ENCODE measurements at regions not wholly inside any gene's neighbourhood (a gene's known extent, or its start where the extent isn't known, plus 50 kb on each side); places are given as distances from the start of the nearest gene placed in this dataset.

DNA sequence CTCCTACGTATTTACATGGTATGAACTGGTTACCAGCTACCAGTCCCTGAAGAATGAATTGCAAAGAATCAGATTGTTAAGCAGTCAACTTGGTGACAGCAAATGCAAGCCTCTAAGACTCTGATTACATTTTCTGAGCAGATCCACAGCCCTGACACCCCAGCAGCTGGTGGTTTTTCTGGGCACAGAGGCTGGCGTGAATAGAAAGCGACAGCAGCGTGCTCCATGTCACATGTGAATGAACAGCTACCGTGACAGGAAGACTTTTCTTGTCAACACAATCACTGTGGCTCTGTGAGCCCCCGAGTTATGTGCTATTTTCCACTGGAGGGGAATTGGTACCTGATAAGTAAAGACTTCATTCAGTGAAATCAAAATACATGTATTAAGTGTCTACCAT lies 93.2 kb upstream of the CBLN2 start:
- no peaks in the 10 kb centered on the region for H3K36me3 ChIP-seq (ENCODE audit: insufficient read depth, low read length)
- no peak overlapping the region for H3K4me2 ChIP-seq (ENCODE audit: insufficient read depth, low read length)
- H3K9me3 ChIP-seq (ENCODE audit: insufficient read depth, low read length, severe bottlenecking) = no peaks in the 10 kb centered on the region
- ATAC-seq (ENCODE audit: insufficient read depth, low read depth) (no peak), DNase-seq (no peak)
- no peaks in the 10 kb centered on the region for H3K4me1 ChIP-seq (ENCODE audit: insufficient read depth, low read length)
- H3K27ac ChIP-seq (ENCODE audit: low read length) = no peak overlapping the region
- no peaks in the 10 kb centered on the region for H4K20me1 ChIP-seq (ENCODE audit: insufficient read depth, low read length)
- H3K9ac ChIP-seq (ENCODE audit: low read depth, low read length) = no peak overlapping the region
- H3K27me3 ChIP-seq (ENCODE audit: insufficient read depth, low read length, poor library complexity) = no peaks in the 10 kb centered on the region
- H3K79me2 ChIP-seq (ENCODE audit: insufficient read depth, low read length) = no peaks in the 10 kb centered on the region
- no peak for TF ChIP-seq EZH2 (IDR thresholded peaks at IDR 0.05; ENCODE audit: borderline replicate concordance, low read depth, low read length, severe bottlenecking)
- TF ChIP-seq, protein P1, sequence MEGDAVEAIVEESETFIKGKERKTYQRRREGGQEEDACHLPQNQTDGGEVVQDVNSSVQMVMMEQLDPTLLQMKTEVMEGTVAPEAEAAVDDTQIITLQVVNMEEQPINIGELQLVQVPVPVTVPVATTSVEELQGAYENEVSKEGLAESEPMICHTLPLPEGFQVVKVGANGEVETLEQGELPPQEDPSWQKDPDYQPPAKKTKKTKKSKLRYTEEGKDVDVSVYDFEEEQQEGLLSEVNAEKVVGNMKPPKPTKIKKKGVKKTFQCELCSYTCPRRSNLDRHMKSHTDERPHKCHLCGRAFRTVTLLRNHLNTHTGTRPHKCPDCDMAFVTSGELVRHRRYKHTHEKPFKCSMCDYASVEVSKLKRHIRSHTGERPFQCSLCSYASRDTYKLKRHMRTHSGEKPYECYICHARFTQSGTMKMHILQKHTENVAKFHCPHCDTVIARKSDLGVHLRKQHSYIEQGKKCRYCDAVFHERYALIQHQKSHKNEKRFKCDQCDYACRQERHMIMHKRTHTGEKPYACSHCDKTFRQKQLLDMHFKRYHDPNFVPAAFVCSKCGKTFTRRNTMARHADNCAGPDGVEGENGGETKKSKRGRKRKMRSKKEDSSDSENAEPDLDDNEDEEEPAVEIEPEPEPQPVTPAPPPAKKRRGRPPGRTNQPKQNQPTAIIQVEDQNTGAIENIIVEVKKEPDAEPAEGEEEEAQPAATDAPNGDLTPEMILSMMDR (IDR thresholded peaks at IDR 0.05; ENCODE audit: borderline replicate concordance, extremely low read depth, low read length, poor library complexity, severe bottlenecking) = no peak
- H3K4me3 ChIP-seq (ENCODE audit: low read depth in 1 of 2, low read length in 2 of 2) = no peak overlapping the region
- H2AFZ ChIP-seq (ENCODE audit: low read depth, low read length) = no peak overlapping the region

DNA sequence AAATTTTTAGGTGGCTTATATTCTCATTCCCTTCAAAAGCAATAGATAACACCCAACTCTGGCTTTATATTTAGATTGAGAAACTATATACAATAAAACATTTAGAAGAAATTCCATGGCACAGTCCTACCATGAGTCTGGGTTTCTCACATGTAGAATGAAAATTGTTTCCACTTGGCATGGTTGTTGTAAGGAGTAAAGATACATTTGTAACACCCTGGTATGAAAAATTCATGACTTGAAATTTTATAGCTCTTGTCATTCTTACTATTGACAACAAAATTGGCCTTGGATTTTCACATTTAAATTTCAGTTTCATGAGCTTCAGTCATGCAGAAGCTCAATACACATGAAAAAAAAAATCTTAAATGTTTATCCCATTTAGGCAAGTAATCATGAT lies 92.5 kb upstream of the CBLN2 start:
- DNase-seq (no peak), ATAC-seq (ENCODE audit: insufficient read depth, low read depth) (no peak)
- no peaks in the 10 kb centered on the region for H3K9me3 ChIP-seq (ENCODE audit: insufficient read depth, low read length, severe bottlenecking)
- no peaks in the 10 kb centered on the region for H3K27me3 ChIP-seq (ENCODE audit: insufficient read depth, low read length, poor library complexity)
- H3K79me2 ChIP-seq (ENCODE audit: insufficient read depth, low read length) = no peaks in the 10 kb centered on the region
- no peak overlapping the region for H3K9ac ChIP-seq (ENCODE audit: low read depth, low read length)
- no peak overlapping the region for H3K27ac ChIP-seq (ENCODE audit: low read length)
- H3K4me3 ChIP-seq (ENCODE audit: low read depth in 1 of 2, low read length in 2 of 2) = no peak overlapping the region
- H2AFZ ChIP-seq (ENCODE audit: low read depth, low read length) = no peak overlapping the region
- no peaks in the 10 kb centered on the region for H3K36me3 ChIP-seq (ENCODE audit: insufficient read depth, low read length)
- H3K4me2 ChIP-seq (ENCODE audit: insufficient read depth, low read length) = no peak overlapping the region
- no peaks in the 10 kb centered on the region for H3K4me1 ChIP-seq (ENCODE audit: insufficient read depth, low read length)
- TF ChIP-seq, protein P1 (IDR thresholded peaks at IDR 0.05; ENCODE audit: borderline replicate concordance, extremely low read depth, low read length, poor library complexity, severe bottlenecking) = no peak
- no peak for TF ChIP-seq EZH2 (IDR thresholded peaks at IDR 0.05; ENCODE audit: borderline replicate concordance, low read depth, low read length, severe bottlenecking)
- H4K20me1 ChIP-seq (ENCODE audit: insufficient read depth, low read length) = no peaks in the 10 kb centered on the region

DNA sequence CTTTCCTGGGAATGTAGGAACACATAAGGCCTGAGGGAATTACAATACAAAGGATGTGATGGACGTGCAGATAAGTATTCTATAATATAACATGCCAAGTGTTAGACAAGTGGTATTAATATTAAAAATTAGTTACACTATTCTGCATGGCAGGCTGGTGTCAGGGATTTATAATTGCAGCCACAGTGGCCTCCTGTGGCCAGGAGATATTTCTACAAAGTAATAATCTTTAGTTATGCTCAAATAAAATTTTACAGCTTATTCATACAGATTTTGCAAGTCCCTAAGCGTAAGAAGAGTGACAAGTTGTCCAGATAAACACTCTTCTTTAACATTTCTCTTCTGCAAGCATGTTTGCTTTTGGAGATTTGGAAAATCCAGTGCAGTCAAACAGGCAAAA lies 90.4 kb upstream of the CBLN2 start:
- DNase-seq (no peak), ATAC-seq (ENCODE audit: insufficient read depth, low read depth) (no peak)
- Histone ChIP-seq H2AFZ (ENCODE audit: low read depth, low read length) (no peak overlapping the region), H3K9me3 (ENCODE audit: insufficient read depth, low read length, severe bottlenecking) (no peaks in the 10 kb centered on the region), H3K27me3 (ENCODE audit: insufficient read depth, low read length, poor library complexity) (no peaks in the 10 kb centered on the region), H3K27ac (ENCODE audit: low read length) (no peak overlapping the region), H3K9ac (ENCODE audit: low read depth, low read length) (no peak overlapping the region), H3K4me3 (ENCODE audit: low read depth in 1 of 2, low read length in 2 of 2) (no peak overlapping the region), H3K36me3 (ENCODE audit: insufficient read depth, low read length) (no peaks in the 10 kb centered on the region), H3K4me1 (ENCODE audit: insufficient read depth, low read length) (no peaks in the 10 kb centered on the region), H3K4me2 (ENCODE audit: insufficient read depth, low read length) (no peak overlapping the region), H3K79me2 (ENCODE audit: insufficient read depth, low read length) (no peaks in the 10 kb centered on the region), H4K20me1 (ENCODE audit: insufficient read depth, low read length) (no peaks in the 10 kb centered on the region)
- TF ChIP-seq, protein P1 (IDR thresholded peaks at IDR 0.05; ENCODE audit: borderline replicate concordance, extremely low read depth, low read length, poor library complexity, severe bottlenecking) = no peak

DNA sequence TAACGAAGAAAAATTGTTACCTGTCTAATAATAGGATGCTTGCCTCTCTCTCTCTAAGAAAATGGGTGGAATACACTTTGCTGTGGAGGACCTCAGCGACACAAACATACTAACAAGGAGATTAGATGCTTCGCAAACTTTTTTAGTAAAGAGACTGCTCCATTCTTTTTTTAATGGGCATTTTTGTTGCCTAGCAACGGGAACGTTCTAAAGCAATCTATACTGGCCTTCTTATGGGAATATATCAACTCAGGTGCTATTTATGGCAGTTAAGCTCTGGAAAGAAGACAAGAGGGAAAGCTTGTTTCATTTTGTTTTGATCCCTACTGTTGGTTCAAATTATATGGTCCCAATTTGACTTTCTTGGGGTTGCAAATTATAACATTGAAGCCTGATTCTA lies 86.8 kb upstream of the CBLN2 start:
- H3K79me2 ChIP-seq (ENCODE audit: insufficient read depth, low read length) = no peaks in the 10 kb centered on the region
- no peaks in the 10 kb centered on the region for H3K9me3 ChIP-seq (ENCODE audit: insufficient read depth, low read length, severe bottlenecking)
- H3K4me1 ChIP-seq (ENCODE audit: insufficient read depth, low read length) = no peaks in the 10 kb centered on the region
- ATAC-seq (ENCODE audit: insufficient read depth, low read depth) (no peak), DNase-seq (no peak)
- H2AFZ ChIP-seq (ENCODE audit: low read depth, low read length) = no peak overlapping the region
- H4K20me1 ChIP-seq (ENCODE audit: insufficient read depth, low read length) = no peaks in the 10 kb centered on the region
- H3K4me3 ChIP-seq (ENCODE audit: low read depth in 1 of 2, low read length in 2 of 2) = no peak overlapping the region
- TF ChIP-seq EZH2 (IDR thresholded peaks at IDR 0.05; ENCODE audit: borderline replicate concordance, low read depth, low read length, severe bottlenecking) = no peak
- TF ChIP-seq, protein P1 (IDR thresholded peaks at IDR 0.05; ENCODE audit: borderline replicate concordance, extremely low read depth, low read length, poor library complexity, severe bottlenecking) = no peak
- H3K27me3 ChIP-seq (ENCODE audit: insufficient read depth, low read length, poor library complexity) = no peaks in the 10 kb centered on the region
- H3K36me3 ChIP-seq (ENCODE audit: insufficient read depth, low read length) = no peaks in the 10 kb centered on the region
- no peak overlapping the region for H3K4me2 ChIP-seq (ENCODE audit: insufficient read depth, low read length)
- no peak overlapping the region for H3K9ac ChIP-seq (ENCODE audit: low read depth, low read length)
- no peak overlapping the region for H3K27ac ChIP-seq (ENCODE audit: low read length)
